Kidney epithelial cell (primary cell): ENCODE measurements at regions not wholly inside any gene's neighbourhood (a gene's known extent, or its start where the extent isn't known, plus 50 kb on each side); places are given as distances from the start of the nearest gene placed in this dataset.
"Not testable (repeated sequence)": the region's sequence is repeated elsewhere in the genome, so short reads cannot be mapped to it uniquely, and the experiment has no call there.

Experiments used
- DNase-seq: peaks from one replicate; pipeline ENCODE4 v3.0.0-alpha.2; 2010; ENCODE audit warnings: low read depth
- H3K27me3 ChIP-seq: 2 replicates; pipeline ENCODE4 v1.6.0; 2011; ENCODE audit warnings: low read length; ENCODE audit not compliant: control insufficient read depth, insufficient read depth
- H3K36me3 ChIP-seq: 2 replicates; pipeline ENCODE4 v1.5.1; 2011; ENCODE audit warnings: low read length; ENCODE audit not compliant: control insufficient read depth, insufficient read depth
- H3K4me3 ChIP-seq: 2 replicates; pipeline ENCODE4 v1.5.1; 2011; ENCODE audit warnings: low read depth, mild to moderate bottlenecking, control low read depth, low read length
- CTCF ChIP-seq: IDR thresholded peaks from 2 replicates; pipeline ENCODE4 v1.5.1; 2011; ENCODE audit warnings: mild to moderate bottlenecking, moderate library complexity, low read length, control low read depth, inconsistent platforms; ENCODE audit not compliant: insufficient read depth, poor library complexity, severe bottlenecking

DNA sequence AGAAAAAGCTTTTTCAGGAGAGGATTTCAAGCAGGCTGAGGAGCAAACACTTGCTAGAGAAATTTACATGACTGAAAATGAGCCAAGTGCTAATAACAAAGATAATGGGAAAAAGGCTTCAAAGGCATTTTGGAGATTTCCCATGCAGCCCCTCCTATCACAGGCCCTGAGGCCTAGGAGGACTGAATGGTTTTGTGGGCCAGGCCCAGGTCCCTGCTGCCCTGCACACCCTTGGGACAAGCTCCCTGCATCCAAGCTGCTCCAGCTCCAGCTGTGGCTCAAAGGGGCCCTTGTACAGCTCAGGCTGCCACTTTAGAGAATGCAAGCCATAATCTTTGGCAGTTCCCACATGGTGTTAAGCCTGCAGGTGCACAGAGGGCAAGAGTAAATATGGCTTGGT is 154.0 kb upstream of the LMNTD1 start:
- Histone ChIP-seq H3K27me3 (no peaks in the 10 kb centered on the region), H3K4me3 (no peak overlapping the region), H3K36me3 (no peaks in the 10 kb centered on the region)
- no peak for DNase-seq
- TF ChIP-seq CTCF: no peak

DNA sequence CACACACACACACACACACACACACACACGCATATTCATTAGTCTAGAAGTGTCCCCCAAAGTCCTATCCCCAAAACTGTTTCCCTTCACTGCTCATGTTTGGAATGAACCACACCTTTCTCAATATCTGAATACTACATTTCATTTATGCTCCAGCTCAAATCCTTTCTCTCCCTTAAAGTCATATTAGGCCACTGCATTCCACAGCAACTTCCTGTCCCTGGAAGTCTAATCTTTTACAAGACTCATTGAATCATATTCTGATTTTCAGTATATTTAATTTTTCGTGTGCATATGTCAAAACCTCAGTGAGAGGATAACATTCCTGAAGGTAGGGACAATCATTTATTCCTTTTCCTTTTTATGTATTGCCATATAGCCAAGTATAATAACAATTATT is 155.6 kb upstream of the LMNTD1 start:
- H3K4me3 ChIP-seq: no peak overlapping the region
- DNase-seq: no peak
- H3K36me3 ChIP-seq: no peaks in the 10 kb centered on the region
- TF ChIP-seq CTCF: no peak
- no peaks in the 10 kb centered on the region for H3K27me3 ChIP-seq

- Histone ChIP-seq H3K36me3 (no peaks in the 10 kb centered on the region), H3K27me3 (no peaks in the 10 kb centered on the region), H3K4me3 (no peak overlapping the region)
- DNase-seq: no peak
- TF ChIP-seq CTCF: no peak
Observed at GRCh38 chr12:25710128-25710527, 157.0 kb upstream of the LMNTD1 start.

- not testable (repeated sequence) for H3K27me3 ChIP-seq, H3K36me3 ChIP-seq, DNase-seq, H3K4me3 ChIP-seq
Observed at GRCh38 chr12:25710938-25711605, 158.0 kb upstream of the LMNTD1 start.

DNA sequence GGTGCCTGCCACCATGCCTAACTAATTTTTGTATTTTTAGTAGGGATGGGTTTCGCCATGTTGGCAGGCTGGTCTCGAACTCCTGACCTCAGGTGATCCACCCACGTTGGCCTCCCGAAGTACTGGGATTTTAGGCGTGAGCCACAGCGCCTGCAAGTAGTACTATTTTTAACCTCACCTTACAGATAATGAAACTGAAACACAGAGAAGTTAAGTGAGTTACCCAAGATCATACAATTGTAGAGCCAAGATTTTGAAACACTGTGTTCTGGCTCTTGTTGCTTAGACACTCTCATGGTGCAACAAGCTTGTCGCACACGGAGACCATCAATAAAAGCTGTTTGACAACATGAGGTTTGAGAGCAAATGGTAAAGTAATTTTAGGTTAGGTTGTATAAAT is 159.1 kb upstream of the LMNTD1 start:
- H3K4me3 ChIP-seq: no peak overlapping the region
- H3K36me3 ChIP-seq: no peaks in the 10 kb centered on the region
- TF ChIP-seq CTCF: no peak
- no peaks in the 10 kb centered on the region for H3K27me3 ChIP-seq
- DNase-seq: no peak

DNA sequence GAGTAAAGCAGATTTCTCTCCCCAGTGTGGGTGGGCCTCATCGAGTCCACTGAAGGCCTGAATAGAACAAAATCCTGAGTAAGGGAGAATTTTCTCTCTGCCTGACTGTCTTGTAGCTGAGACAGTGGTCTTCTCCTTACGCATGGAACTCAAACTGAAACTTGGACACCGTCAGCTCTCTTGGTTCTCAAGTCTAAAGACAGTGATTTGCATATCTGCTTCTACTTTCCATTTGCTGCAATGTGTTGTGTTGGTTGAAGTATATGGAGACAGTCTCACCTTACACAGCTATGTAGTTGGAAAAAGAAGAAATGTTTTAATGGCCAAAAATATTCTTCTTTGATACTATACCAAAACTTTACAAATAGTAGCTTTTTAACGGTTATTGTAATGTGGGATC is 160.2 kb upstream of the LMNTD1 start:
- DNase-seq: no peak
- no peaks in the 10 kb centered on the region for H3K27me3 ChIP-seq
- no peak for TF ChIP-seq CTCF
- no peaks in the 10 kb centered on the region for H3K36me3 ChIP-seq
- H3K4me3 ChIP-seq: no peak overlapping the region
